ENCODE measurements at regions not wholly inside any gene's neighbourhood (a gene's known extent, or its start where the extent isn't known, plus 50 kb on each side); places are given as distances from the start of the nearest gene placed in this dataset.
A peak's percentile ranks its signal among the peaks of the same experiment; 100 is the strongest.

GRCh38 chr3:103440539-103441203, 1005.9 kb downstream of the ZPLD1 start (continued):
- TF ChIP-seq E2F4 (IDR thresholded peaks at IDR 0.05; ENCODE audit: low read depth, low read length) = no peak
- no peak for TF ChIP-seq ELK1 (IDR thresholded peaks at IDR 0.05; ENCODE audit: low read depth, low read length)
- TF ChIP-seq YY1 (IDR thresholded peaks at IDR 0.05; ENCODE audit: low read depth, low read length) = no peak
- TF ChIP-seq RAD21 (IDR thresholded peaks at IDR 0.05; ENCODE audit: insufficient read depth, low read depth, low read length) = peak; percentile 17; the same call in 1 of the 2 replicates
- no peak for TF ChIP-seq KLF5 (IDR thresholded peaks at IDR 0.05; ENCODE audit: partially characterized antibody)
- TF ChIP-seq BMI1 (IDR thresholded peaks at IDR 0.05; ENCODE audit: borderline replicate concordance) = no peak
- no peak for TF ChIP-seq SIN3A (IDR thresholded peaks at IDR 0.05; ENCODE audit: low read depth, low read length)
- TF ChIP-seq CEBPB (IDR thresholded peaks at IDR 0.05; ENCODE audit: borderline replicate concordance in 1 of 2, low read depth in 2 of 2, low read length in 2 of 2) = no peak
- TF ChIP-seq SREBF2 (IDR thresholded peaks at IDR 0.05; ENCODE audit: low read length) = no peak
- TF ChIP-seq ZBTB4 (CRISPR knock-in tag; IDR thresholded peaks at IDR 0.05) = no peak
- TF ChIP-seq NFXL1 (IDR thresholded peaks at IDR 0.05; ENCODE audit: borderline replicate concordance) = no peak
- no peak for TF ChIP-seq NFYB (IDR thresholded peaks at IDR 0.05; ENCODE audit: insufficient read depth, low read depth, low read length)
- TF ChIP-seq ASH2L (IDR thresholded peaks at IDR 0.05; ENCODE audit: borderline replicate concordance, low read depth) = no peak
- TF ChIP-seq USF2 (IDR thresholded peaks at IDR 0.05; ENCODE audit: borderline replicate concordance, low read depth, low read length) = no peak
- no peak for TF ChIP-seq TBL1XR1 (IDR thresholded peaks at IDR 0.05; ENCODE audit: low read depth, low read length)
